Common myeloid progenitor, CD34-positive (primary cell): ENCODE measurements at regions not wholly inside any gene's neighbourhood (a gene's known extent, or its start where the extent isn't known, plus 50 kb on each side); places are given as distances from the start of the nearest gene placed in this dataset.

Experiments
- CTCF ChIA-PET: fragments of 350-600 bp; sonication (Branson Sonifier 250); formaldehyde crosslinking; loops from one replicate; lab custom pipeline; 2021; ENCODE audit warnings: antibody characterized with exemption; lab: Charles Lee
- POLR2A ChIA-PET: fragments of 350-600 bp; sonication (Branson Sonifier 250); formaldehyde crosslinking; loops from one replicate; lab custom pipeline; 2021; ENCODE audit warnings: antibody characterized with exemption; lab: Charles Lee
- DNase-seq, 3 donors: peaks; one replicate each; pipeline versions ENCODE4 v3.0.0 to v3.0.0-alpha.2; 2013
- H3K27ac ChIP-seq, 2 experiments: 1 replicate in 1 of 2; 2 replicates in 1 of 2; pipeline ENCODE4 v1.7.0; 2013; ENCODE audit warnings: inconsistent platforms in 2 of 2, low read length in 2 of 2, mild to moderate bottlenecking in 2 of 2, low read depth in 1 of 2, moderate library complexity in 1 of 2; ENCODE audit not compliant: severe bottlenecking in 2 of 2, insufficient read depth in 1 of 2, poor library complexity in 1 of 2
- H3K27me3 ChIP-seq, 5 experiments: replicated peaks in 2 of 5; 1 replicate in 3 of 5; 2 replicates in 2 of 5; pipeline versions ENCODE4 v1.6.1 to v1.7.0; 2013; ENCODE audit warnings: low read length in 4 of 5, mild to moderate bottlenecking in 2 of 5, moderate library complexity in 2 of 5, inconsistent platforms in 1 of 5; ENCODE audit not compliant: insufficient read depth in 5 of 5, control insufficient read depth in 4 of 5
- H3K36me3 ChIP-seq, 4 experiments: 1 replicate in 2 of 4; 2 replicates in 2 of 4; pipeline versions ENCODE4 v1.6.1 to v1.7.0; 2013; ENCODE audit warnings: low read length in 3 of 4, control low read depth in 1 of 4, mild to moderate bottlenecking in 1 of 4; ENCODE audit not compliant: control insufficient read depth in 4 of 4, insufficient read depth in 4 of 4
- H3K4me1 ChIP-seq, 4 experiments: 1 replicate in 3 of 4; 2 replicates in 1 of 4; pipeline versions ENCODE4 v1.6.1 to v1.7.1; 2013; ENCODE audit warnings: low read length in 3 of 4, mild to moderate bottlenecking in 3 of 4, control low read depth in 1 of 4, inconsistent platforms in 1 of 4, moderate library complexity in 1 of 4; ENCODE audit not compliant: control insufficient read depth in 4 of 4, insufficient read depth in 4 of 4; ENCODE audit errors: control extremely low read depth in 1 of 4
- H3K4me3 ChIP-seq, 7 experiments: 1 replicate in 4 of 7; 2 replicates in 3 of 7; pipeline versions ENCODE4 v1.5.1 to v1.7.0; 2013; ENCODE audit warnings: mild to moderate bottlenecking in 7 of 7, low read length in 6 of 7, moderate library complexity in 6 of 7, inconsistent platforms in 2 of 7, low read depth in 2 of 7, control low read depth in 1 of 7; ENCODE audit not compliant: insufficient read depth in 4 of 7, control insufficient read depth in 1 of 7; ENCODE audit errors: extremely low read depth in 1 of 7
- H3K9me3 ChIP-seq, 5 experiments: 1 replicate in 4 of 5; 2 replicates in 1 of 5; pipeline versions ENCODE4 v1.6.1 to v1.7.1; 2013; ENCODE audit warnings: low read length in 4 of 5, mild to moderate bottlenecking in 2 of 5, inconsistent platforms in 1 of 5, low read depth in 1 of 5, moderate library complexity in 1 of 5; ENCODE audit not compliant: control insufficient read depth in 4 of 5, insufficient read depth in 2 of 5; ENCODE audit errors: control extremely low read depth in 1 of 5
- WGBS: methylation state at CpG from one replicate; pipeline ENCODE4 v1.1.5; 2013; ENCODE audit not compliant: insufficient coverage; 5-methylcytosine and 5-hydroxymethylcytosine counted together

DNA sequence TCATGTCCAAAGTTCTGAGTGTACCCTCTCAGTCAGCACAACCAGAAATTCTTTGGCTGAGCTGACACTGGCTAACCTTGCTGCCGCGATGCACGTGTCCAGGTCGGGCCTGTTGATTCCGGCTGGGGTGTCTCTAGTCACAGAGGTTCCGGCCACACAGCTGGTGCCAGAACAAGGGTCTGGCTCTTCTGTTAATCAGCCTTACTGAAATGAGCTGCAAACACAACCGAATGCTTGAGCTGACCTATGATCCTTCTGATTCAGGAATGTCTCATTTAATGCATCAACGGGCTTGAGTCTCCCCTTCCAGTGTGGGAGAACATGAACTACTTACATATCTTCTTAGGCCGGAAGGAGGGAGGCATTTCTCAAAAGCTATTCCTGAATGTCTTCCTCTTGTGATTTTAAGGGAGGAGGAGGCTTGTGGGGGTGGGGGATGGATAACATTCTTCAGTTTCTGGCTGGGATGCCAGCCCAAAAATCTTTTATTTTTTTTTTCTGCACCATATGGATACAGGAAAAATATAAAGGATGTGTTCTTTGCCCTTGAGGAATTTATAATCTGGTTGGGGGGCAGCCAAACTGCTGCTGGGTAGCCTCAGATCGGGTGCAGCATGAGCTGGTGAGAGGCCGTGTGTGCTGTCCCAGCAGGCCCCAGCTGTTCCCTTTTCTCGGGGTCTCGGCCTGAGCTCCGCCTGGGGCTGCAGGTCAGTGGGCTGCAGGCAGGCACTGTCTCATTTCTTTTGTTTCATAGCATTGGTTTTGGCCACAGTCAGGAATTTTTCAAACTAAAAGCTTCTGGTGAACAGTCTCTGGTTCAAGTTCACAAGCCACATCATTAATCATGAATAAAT lies 319.1 kb upstream of the TBL1XR1 start:
- H3K4me1 ChIP-seq, result no peaks in the 10 kb centered on the region
- POLR2A ChIA-PET, result no interaction called here
- CTCF ChIA-PET, result interaction anchor here (0.8 kb wide), 1 partner anchor 8 kb away, joined by 3 read pairs; no protein-coding TSS in a partner anchor
- no peaks in the 10 kb centered on the region for H3K27me3 ChIP-seq
- no peaks in the 10 kb centered on the region for H3K9me3 ChIP-seq
- no peak overlapping the region for H3K4me3 ChIP-seq
- no peak for DNase-seq
- 98% methylated on average over 14 of the region's 14 CpGs for WGBS
- no peaks in the 10 kb centered on the region for H3K36me3 ChIP-seq
- no peak overlapping the region for H3K27ac ChIP-seq

DNA sequence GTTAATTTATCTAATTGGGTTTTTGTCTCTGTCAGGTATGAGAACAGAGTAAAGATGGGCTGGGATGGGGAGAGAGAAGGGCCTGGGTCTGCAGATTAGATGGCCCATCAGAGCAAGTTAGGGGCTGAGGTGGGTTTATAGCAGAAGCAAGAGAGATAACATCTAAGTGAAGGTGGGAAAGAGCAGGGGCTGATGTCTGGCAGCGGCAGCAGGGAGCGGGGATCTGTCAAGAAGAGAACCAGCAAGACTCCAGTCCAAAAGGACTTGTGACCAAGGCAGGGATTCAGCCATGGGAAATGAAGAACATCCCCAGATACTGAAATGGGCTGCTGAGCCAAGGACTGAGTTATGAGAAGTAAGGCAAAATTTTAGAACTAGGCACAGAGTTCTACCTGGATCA lies 320.6 kb upstream of the TBL1XR1 start:
- Histone ChIP-seq H3K36me3 (no peaks in the 10 kb centered on the region), H3K27me3 (no peaks in the 10 kb centered on the region), H3K27ac (no peak overlapping the region), H3K4me3 (no peak overlapping the region), H3K4me1 (no peaks in the 10 kb centered on the region), H3K9me3 (no peaks in the 10 kb centered on the region)
- 100% methylated on average over 2 of the region's 2 CpGs for WGBS
- no peak for DNase-seq
- ChIA-PET POLR2A (no interaction called here), CTCF (no interaction called here)

- WGBS, result 99% methylated on average over 11 of the region's 13 CpGs
- Histone ChIP-seq H3K9me3 (peaks cover 0 to under 1% (median 0%) of the 10 kb centered on the region in 5 experiments), H3K27me3 (no peaks in the 10 kb centered on the region), H3K4me3 (no peak overlapping the region), H3K36me3 (no peaks in the 10 kb centered on the region), H3K27ac (no peak overlapping the region), H3K4me1 (no peaks in the 10 kb centered on the region)
- ChIA-PET POLR2A (no interaction called here), CTCF (no interaction called here)
- DNase-seq, result no peak
Observed at GRCh38 chr3:177519588-177519987, 322.3 kb upstream of the TBL1XR1 start.

DNA sequence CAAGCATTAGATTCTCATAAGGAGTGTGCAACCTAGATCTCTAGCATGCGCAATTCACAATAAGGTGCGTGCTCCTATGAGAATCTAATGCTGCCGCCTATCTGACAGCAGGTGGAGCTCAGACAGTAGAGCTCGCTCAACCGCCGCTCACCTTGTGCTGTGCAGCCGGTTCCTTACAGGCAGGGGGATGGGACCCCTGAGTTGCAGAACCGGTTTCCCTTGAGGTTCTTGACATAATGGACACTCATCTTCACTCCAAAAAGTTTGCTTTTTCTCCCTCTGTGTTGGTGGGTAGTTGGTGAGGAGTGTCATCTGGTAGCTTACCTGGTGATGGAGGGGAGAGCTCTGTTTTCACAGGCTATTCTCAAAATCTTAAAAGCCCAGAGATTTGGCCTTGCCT lies 324.0 kb upstream of the TBL1XR1 start:
- 97% methylated on average over 6 of the region's 8 CpGs for WGBS
- POLR2A ChIA-PET, result no interaction called here
- Histone ChIP-seq H3K4me3 (no peak overlapping the region), H3K27ac (no peak overlapping the region), H3K4me1 (peaks cover 0 to 5% (median 2%) of the 10 kb centered on the region in 4 experiments), H3K36me3 (no peaks in the 10 kb centered on the region), H3K27me3 (no peaks in the 10 kb centered on the region), H3K9me3 (peaks cover 0 to 6% (median 0%) of the 10 kb centered on the region in 5 experiments)
- CTCF ChIA-PET, result no interaction called here
- DNase-seq, result no peak

GRCh38 chr3:177522051-177522450 lies 324.8 kb upstream of the TBL1XR1 start:
- 93% methylated on average over 3 of the region's 4 CpGs for WGBS
- no peak for DNase-seq
- Histone ChIP-seq H3K4me1 (peaks cover 0 to 12% (median 3%) of the 10 kb centered on the region in 4 experiments), H3K36me3 (no peaks in the 10 kb centered on the region), H3K27ac (no peak overlapping the region), H3K4me3 (no peak overlapping the region), H3K27me3 (no peaks in the 10 kb centered on the region), H3K9me3 (peaks cover 0 to 6% (median 0%) of the 10 kb centered on the region in 5 experiments)
- CTCF ChIA-PET, result no interaction called here
- POLR2A ChIA-PET, result no interaction called here

DNA sequence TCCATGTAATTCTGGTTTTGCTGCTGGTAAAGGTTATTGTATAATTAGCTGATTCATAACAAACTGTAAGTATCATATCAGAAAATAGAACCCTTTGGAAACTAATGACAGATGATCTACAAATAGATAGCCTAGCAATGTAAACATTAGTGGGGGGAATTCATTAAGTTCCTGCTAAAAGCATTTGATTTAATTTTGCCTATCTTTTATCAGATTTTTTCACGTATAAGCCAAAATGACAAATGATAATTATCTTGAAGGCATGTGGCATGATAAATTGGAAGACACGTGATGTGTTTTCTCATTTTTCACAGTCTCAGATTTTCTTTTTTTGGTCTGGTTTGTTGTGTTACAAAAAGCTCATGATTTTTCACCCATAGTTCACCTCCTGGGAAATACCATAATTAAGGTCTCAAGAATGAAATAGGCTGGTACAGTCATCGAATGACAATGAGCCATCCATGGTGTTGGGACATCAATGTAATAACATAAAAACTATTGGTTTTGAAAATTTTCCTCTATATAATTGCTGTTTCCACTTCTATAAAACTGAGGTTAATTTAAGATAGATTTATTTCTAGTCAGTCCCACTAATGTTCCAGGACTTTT lies 325.9 kb upstream of the TBL1XR1 start:
- no CpG with 5 or more reads among the region's 3 CpGs for WGBS
- no peak overlapping the region for H3K4me3 ChIP-seq
- H3K4me1 ChIP-seq, result peaks cover 0 to 12% (median 3%) of the 10 kb centered on the region in 4 experiments
- ChIA-PET CTCF (interaction anchor here (1.3 kb wide), 1 partner anchor 12 kb away, joined by 4 read pairs; no protein-coding TSS in a partner anchor), POLR2A (no interaction called here)
- H3K9me3 ChIP-seq, result peaks cover 0 to 6% (median 0%) of the 10 kb centered on the region in 5 experiments
- no peaks in the 10 kb centered on the region for H3K36me3 ChIP-seq
- DNase-seq, result no peak
- no peaks in the 10 kb centered on the region for H3K27me3 ChIP-seq
- no peak overlapping the region for H3K27ac ChIP-seq

DNA sequence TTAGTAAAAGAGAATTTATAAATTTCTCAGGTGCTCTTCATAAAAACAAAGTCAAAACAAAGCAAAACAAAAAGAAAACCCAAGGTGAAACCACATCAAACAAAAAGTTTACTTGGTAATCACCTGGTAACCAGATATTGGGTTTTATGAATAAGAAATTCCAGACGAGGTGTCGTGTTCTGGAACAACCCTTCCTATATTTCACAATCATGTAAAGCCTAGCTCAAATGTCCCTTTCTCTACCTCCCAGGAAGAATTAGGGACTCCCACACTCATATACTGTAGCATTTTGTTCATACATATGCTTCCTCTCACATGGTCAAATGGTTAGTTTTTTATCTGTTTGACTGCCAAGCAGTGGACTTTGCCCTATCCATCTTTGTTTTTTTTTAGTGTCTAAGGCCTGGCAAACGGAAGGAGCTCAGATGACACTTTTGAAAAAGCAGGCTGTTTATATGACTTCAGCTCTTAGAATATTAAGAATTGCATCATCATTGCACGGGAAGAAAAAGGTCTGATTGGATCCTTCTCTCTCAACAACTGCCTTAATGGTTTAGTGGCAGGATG lies 326.7 kb upstream of the TBL1XR1 start:
- Histone ChIP-seq H3K27ac (no peak overlapping the region), H3K27me3 (no peaks in the 10 kb centered on the region), H3K4me3 (no peak overlapping the region), H3K9me3 (peaks cover 0 to 6% (median 0%) of the 10 kb centered on the region in 5 experiments), H3K4me1 (peaks cover 0 to 12% (median 3%) of the 10 kb centered on the region in 4 experiments), H3K36me3 (no peaks in the 10 kb centered on the region)
- ChIA-PET CTCF (interaction anchor here (1.3 kb wide), 1 partner anchor 13 kb away, joined by 4 read pairs; no protein-coding TSS in a partner anchor), POLR2A (no interaction called here)
- 100% methylated on average over 4 of the region's 4 CpGs for WGBS
- no peak for DNase-seq
